HepG2 (cell line): ENCODE measurements at regions not wholly inside any gene's neighbourhood (a gene's known extent, or its start where the extent isn't known, plus 50 kb on each side); places are given as distances from the start of the nearest gene placed in this dataset.

Experiments
- ATAC-seq: fragments of 200-7000 bp; cut with Tn5 transposase; 3 replicates; pipeline ENCODE4 v1.9.1; 2020; ENCODE audit warnings: mild to moderate bottlenecking, moderate library complexity
- BruUV-seq: library from RNA; stranded (reverse); fragments of 400-500 nt; replicated peaks from 2 replicates; lab custom pipeline; 2021; lab: Mats Ljungman, UMichigan
- CTCF ChIA-PET: fragments of 300-600 bp; formaldehyde crosslinking; extraction: SDS; loops from one replicate; lab custom pipeline; 2021; ENCODE audit warnings: low total read pairs, inconsistent platforms, low intra/inter-chr PET ratio; lab: Yijun Ruan, JAX
- POLR2A ChIA-PET: fragments of 350-600 bp; sonication (Branson Sonifier 250); formaldehyde crosslinking; loops from one replicate; lab custom pipeline; 2020; ENCODE audit warnings: antibody characterized with exemption, inconsistent platforms; lab: Yijun Ruan, JAX
- DNase-seq: peaks from one replicate; pipeline ENCODE4 v3.0.0-alpha.2; 2015; ENCODE audit warnings: low spot score
- FAIRE-seq: peaks from 3 replicates; lab custom pipeline; 2011; peaks lifted over from hg19 to GRCh38; lab: Jason Lieb, UNC
- H2AFZ ChIP-seq: one replicate; pipeline ENCODE4 v1.6.1; 2011; ENCODE audit warnings: low read length, inconsistent platforms
- H3K27ac ChIP-seq: fragments of 300-600 bp; 3 replicates; pipeline ENCODE4 v1.8.0; 2011; ENCODE audit warnings: mixed run types, mild to moderate bottlenecking, mixed read lengths, low read length, inconsistent platforms; ENCODE audit not compliant: insufficient read depth; ENCODE audit errors: extremely low read length
- H3K27me3 ChIP-seq, 2 experiments: fragments of 200-600 bp in 1 of 2; 2 replicates in 1 of 2; 3 replicates in 1 of 2; pipeline versions ENCODE4 v1.6.0 to v1.8.0; 2011; ENCODE audit warnings: low read length in 2 of 2, mild to moderate bottlenecking in 2 of 2, moderate library complexity in 2 of 2, inconsistent platforms in 1 of 2; ENCODE audit not compliant: insufficient read depth in 2 of 2, control insufficient read depth in 1 of 2
- H3K36me3 ChIP-seq, 2 experiments: fragments of 200-600 bp in 1 of 2; replicated peaks in 1 of 2; 2 replicates in 1 of 2; 3 replicates in 1 of 2; pipeline versions ENCODE4 v1.5.1 to v1.8.0; 2011; ENCODE audit warnings: low read length in 2 of 2, inconsistent platforms in 1 of 2; ENCODE audit not compliant: insufficient read depth in 2 of 2, control insufficient read depth in 1 of 2
- H3K4me1 ChIP-seq: 2 replicates; pipeline ENCODE4 v1.5.1; 2012; ENCODE audit warnings: low read length, inconsistent platforms; ENCODE audit not compliant: insufficient read depth
- H3K4me2 ChIP-seq: 2 replicates; pipeline ENCODE4 v1.6.0; 2011; ENCODE audit warnings: low read depth, low read length, inconsistent platforms
- H3K4me3 ChIP-seq, 3 experiments: fragments of 200-600 bp in 1 of 3; sonication (generic), shearing (Covaris generic) in 1 of 3; replicated peaks in 1 of 3; 2 replicates each; pipeline ENCODE4 v1.5.1; 2011 to 2016; ENCODE audit warnings: low read length in 3 of 3, inconsistent platforms in 2 of 3, low read depth in 2 of 3, mild to moderate bottlenecking in 2 of 3, control low read depth in 1 of 3, mixed read lengths in 1 of 3; ENCODE audit not compliant: insufficient read depth in 1 of 3
- H3K79me2 ChIP-seq: one replicate; pipeline ENCODE4 v1.6.1; 2011; ENCODE audit warnings: low read length, inconsistent platforms; ENCODE audit not compliant: insufficient read depth
- H3K9ac ChIP-seq: 2 replicates; pipeline ENCODE4 v1.6.0; 2011; ENCODE audit warnings: mild to moderate bottlenecking, low read depth, low read length, inconsistent platforms; ENCODE audit not compliant: insufficient read depth
- H3K9me3 ChIP-seq: 2 replicates; pipeline ENCODE4 v1.5.1; 2012; ENCODE audit warnings: mild to moderate bottlenecking, low read length
- H4K20me1 ChIP-seq: 2 replicates; pipeline ENCODE4 v1.6.0; 2011; ENCODE audit warnings: inconsistent platforms, mild to moderate bottlenecking, low read length, moderate library complexity; ENCODE audit not compliant: insufficient read depth
- ATM ChIP-seq: fragments of 450-650 bp; IDR thresholded peaks from 2 replicates; pipeline ENCODE4 v1.7.1; 2017; ENCODE audit warnings: mild to moderate bottlenecking, borderline replicate concordance
- CHD4 ChIP-seq: fragments of 200-600 bp; sonication (generic); IDR thresholded peaks from 2 replicates; pipeline ENCODE4 v1.7.0; 2017; ENCODE audit warnings: mild to moderate bottlenecking, low read length, borderline replicate concordance
- KDM2A ChIP-seq: sonication (generic); formaldehyde crosslinking; IDR thresholded peaks from 2 replicates; pipeline ENCODE4 v1.4.0; 2020; ENCODE audit warnings: low read depth, missing genetic modification reagents, borderline replicate concordance
- KLF12 ChIP-seq: sonication (generic); formaldehyde crosslinking; IDR thresholded peaks from 2 replicates; pipeline ENCODE4 v1.4.0; 2020; ENCODE audit warnings: missing genetic modification reagents, borderline replicate concordance
- MXI1 ChIP-seq: IDR thresholded peaks from 3 replicates; pipeline ENCODE4 v1.6.1; 2012; ENCODE audit warnings: low read depth, low read length, inconsistent platforms, borderline replicate concordance
- NR2F1 ChIP-seq, 2 experiments: fragments of 450-650 bp in 1 of 2; formaldehyde crosslinking in 1 of 2; IDR thresholded peaks; 2 replicates each; pipeline versions ENCODE4 v1.5.0 to v1.6.1; 2016 to 2020; ENCODE audit warnings: mild to moderate bottlenecking in 1 of 2, missing compliant biosample characterization in 1 of 2, missing genetic modification reagents in 1 of 2, moderate library complexity in 1 of 2
- PREB ChIP-seq: sonication (generic); formaldehyde crosslinking; IDR thresholded peaks from 2 replicates; pipeline ENCODE4 v1.4.0; 2020; ENCODE audit warnings: missing genetic modification reagents
- RORA ChIP-seq: sonication (generic); formaldehyde crosslinking; IDR thresholded peaks from 2 replicates; pipeline ENCODE4 v1.5.0; 2020; ENCODE audit warnings: mild to moderate bottlenecking, missing genetic modification reagents, moderate library complexity
- SUZ12 ChIP-seq: fragments of 150-350 bp; IDR thresholded peaks from 2 replicates; pipeline ENCODE4 v1.6.1; 2014; ENCODE audit warnings: low read depth, low read length
- U2AF1 ChIP-seq: fragments of 200-400 bp; formaldehyde crosslinking; optimal IDR thresholded peaks from 2 replicates; pipeline ENCODE3; 2017; ENCODE audit warnings: mild to moderate bottlenecking, low read depth, low read length
- ZNF205 ChIP-seq: IDR thresholded peaks from 2 replicates; pipeline ENCODE4 v1.6.1; 2018; ENCODE audit warnings: missing biosample characterization, missing genetic modification reagents
- ZNF34 ChIP-seq: sonication (generic); formaldehyde crosslinking; IDR thresholded peaks from 2 replicates; pipeline ENCODE4 v1.4.0; 2020; ENCODE audit warnings: mild to moderate bottlenecking, missing genetic modification reagents, borderline replicate concordance
- ZNF354B ChIP-seq: sonication (generic); formaldehyde crosslinking; IDR thresholded peaks from 2 replicates; pipeline ENCODE4 v1.8.0; 2022; ENCODE audit warnings: mild to moderate bottlenecking, missing genetic modification reagents
- ZNF580 ChIP-seq: IDR thresholded peaks from 2 replicates; pipeline ENCODE4 v1.6.1; 2016; ENCODE audit warnings: low read depth, borderline replicate concordance
- ZNF709 ChIP-seq: sonication (generic); formaldehyde crosslinking; IDR thresholded peaks from 2 replicates; pipeline ENCODE4 v1.5.0; 2020; ENCODE audit warnings: mild to moderate bottlenecking, missing genetic modification reagents
- ZNF746 ChIP-seq: sonication (generic); formaldehyde crosslinking; IDR thresholded peaks from 2 replicates; pipeline ENCODE4 v1.8.0; 2022; ENCODE audit warnings: mild to moderate bottlenecking, missing genetic modification reagents
- ZNF766 ChIP-seq: sonication (generic); formaldehyde crosslinking; IDR thresholded peaks from 2 replicates; pipeline ENCODE4 v1.5.0; 2020; ENCODE audit warnings: missing genetic modification reagents, borderline replicate concordance
- ZSCAN5A ChIP-seq: sonication (generic); formaldehyde crosslinking; IDR thresholded peaks from 2 replicates; pipeline ENCODE4 v1.8.0; 2022; ENCODE audit warnings: mild to moderate bottlenecking, missing genetic modification reagents, borderline replicate concordance
- WGBS: methylation state at CpG from one replicate; pipeline ENCODE4 v1.1.6; 2017; ENCODE audit warnings: low lambda C conversion rate; 5-methylcytosine and 5-hydroxymethylcytosine counted together
- in situ Hi-C: cut with HindIII; loops from 2 replicates; pipeline ENCODE4 v1.10.0; 2017; ENCODE audit warnings: low pct_unique_long_range_greater_than_20kb; ENCODE audit not compliant: extremely low pct_ligation_motif_present
- intact Hi-C: fragments of 100-400 bp; cut with micrococcal nuclease; formaldehyde crosslinking; loops from one replicate; pipeline ENCODE4 v1.10.0; 2022; ENCODE audit not compliant: unreplicated experiment

GRCh38 chr18:43341014-43341413 is 63.7 kb upstream of the SYT4 start:
- intact Hi-C loops (no loop called here), in situ Hi-C loops (no loop called here)
- H4K20me1 ChIP-seq, result no peaks in the 10 kb centered on the region
- BruUV-seq, result no TSS peak
- POLR2A ChIA-PET, result no interaction called here
- H3K9me3 ChIP-seq, result peaks cover 13% of the 10 kb centered on the region
- no peak overlapping the region for H3K9ac ChIP-seq
- no peak overlapping the region for H3K27ac ChIP-seq
- H3K4me1 ChIP-seq, result no peaks in the 10 kb centered on the region
- H3K4me3 ChIP-seq, result no peak overlapping the region
- no peaks in the 10 kb centered on the region for H3K27me3 ChIP-seq
- no peaks in the 10 kb centered on the region for H3K79me2 ChIP-seq
- 3% methylated on average over 3 of the region's 3 CpGs for WGBS
- no peak for DNase-seq
- no peak for TF ChIP-seq ATM
- TF ChIP-seq NR2F1 (CRISPR knock-in tag; IDR thresholded peaks at IDR 0.05), result no peak
- TF ChIP-seq PREB, result no peak
- TF ChIP-seq SUZ12, result no peak
- no peak for TF ChIP-seq ZNF746 (CRISPR knock-in tag)
- CTCF ChIA-PET, result no interaction called here
- H3K4me2 ChIP-seq, result no peak overlapping the region
- no peak overlapping the region for H2AFZ ChIP-seq
- H3K36me3 ChIP-seq, result no peaks in the 10 kb centered on the region
- ATAC-seq, result no peak
- FAIRE-seq, result no peak

- no peaks in the 10 kb centered on the region for H3K4me1 ChIP-seq
- ChIA-PET POLR2A (no interaction called here), CTCF (no interaction called here)
- in situ Hi-C loops (no loop called here), intact Hi-C loops (no loop called here)
- no peaks in the 10 kb centered on the region for H4K20me1 ChIP-seq
- H3K36me3 ChIP-seq, result no peaks in the 10 kb centered on the region
- no peak overlapping the region for H3K27ac ChIP-seq
- H3K27me3 ChIP-seq, result no peaks in the 10 kb centered on the region
- no peak for ATAC-seq
- no peak overlapping the region for H3K4me3 ChIP-seq
- H3K4me2 ChIP-seq, result no peak overlapping the region
- FAIRE-seq, result no peak
- no TSS peak for BruUV-seq
- WGBS, result 0% methylated on average over 1 of the region's 1 CpG
- H3K9ac ChIP-seq, result no peak overlapping the region
- DNase-seq, result no peak
- peaks cover 21% of the 10 kb centered on the region for H3K9me3 ChIP-seq
- H3K79me2 ChIP-seq, result no peaks in the 10 kb centered on the region
- H2AFZ ChIP-seq, result no peak overlapping the region
- no peak for TF ChIP-seq ZNF709 (CRISPR knock-in tag)
- TF ChIP-seq MXI1, result no peak
- TF ChIP-seq ZSCAN5A, result no peak
- no peak for TF ChIP-seq ZNF580
- TF ChIP-seq CHD4, result no peak
- no peak for TF ChIP-seq KDM2A (CRISPR knock-in tag)
- TF ChIP-seq ZNF34 (CRISPR knock-in tag), result no peak
- no peak for TF ChIP-seq RORA (CRISPR knock-in tag)
- TF ChIP-seq ZNF354B (CRISPR knock-in tag), result no peak
- TF ChIP-seq KLF12, result no peak
- TF ChIP-seq ZNF766 (CRISPR knock-in tag), result no peak
- no peak for TF ChIP-seq ZNF205 (CRISPR knock-in tag)
- no peak for TF ChIP-seq U2AF1
These were observed 72.9 kb upstream of the SYT4 start for GRCh38 chr18:43350176-43350575.
